T-cell (primary cell): ENCODE measurements at regions not wholly inside any gene's neighbourhood (a gene's known extent, or its start where the extent isn't known, plus 50 kb on each side); places are given as distances from the start of the nearest gene placed in this dataset.

Experiments
- ATAC-seq, 4 experiments: fragments of 200-7000 bp in 3 of 4; fragments of 150-1000 bp in 1 of 4; cut with Tn5 transposase; replicated peaks in 1 of 4; 1 replicate in 3 of 4; 2 replicates in 1 of 4; pipeline ENCODE4 v1.10.0; 2021; ENCODE audit warnings: moderate library complexity in 3 of 4, mild to moderate bottlenecking in 2 of 4, moderate number of reproducible peaks in 1 of 4
- CTCF ChIA-PET, 2 donors: fragments of 300-600 bp; sonication (Branson Sonifier 250); formaldehyde crosslinking; loops; one replicate each; lab custom pipeline; 2022; ENCODE audit warnings: antibody characterized with exemption in 2 of 2; lab: Charles Lee
- POLR2A ChIA-PET, 2 donors: fragments of 300-600 bp; sonication (Branson Sonifier 250); formaldehyde crosslinking; loops; one replicate each; lab custom pipeline; 2022; ENCODE audit warnings: antibody characterized with exemption in 2 of 2; lab: Charles Lee
- DNase-seq, 35 experiments: peaks; one replicate each; pipeline versions ENCODE4 v3.0.0 to v3.0.0-alpha.2; 2013 to 2023
- H3K27ac ChIP-seq: one replicate; pipeline ENCODE4 v1.5.1; 2013; ENCODE audit warnings: low read length
- H3K27me3 ChIP-seq, 2 experiments: replicated peaks in 1 of 2; 1 replicate in 1 of 2; 2 replicates in 1 of 2; pipeline versions ENCODE4 v1.6.1 to v1.7.0; 2013; ENCODE audit warnings: low read length in 1 of 2, mixed read lengths in 1 of 2; ENCODE audit not compliant: control insufficient read depth in 2 of 2, insufficient read depth in 2 of 2; ENCODE audit errors: extremely low read depth in 1 of 2
- H3K36me3 ChIP-seq, 2 donors: 1 replicate in 1 of 2; 2 replicates in 1 of 2; pipeline versions ENCODE4 v1.6.1 to v1.7.0; 2013; ENCODE audit warnings: low read length in 1 of 2; ENCODE audit not compliant: control insufficient read depth in 2 of 2, insufficient read depth in 1 of 2; ENCODE audit errors: extremely low read depth in 1 of 2
- H3K4me1 ChIP-seq, 2 experiments: 1 replicate in 1 of 2; 2 replicates in 1 of 2; pipeline versions ENCODE4 v1.6.1 to v1.7.0; 2013; ENCODE audit warnings: low read length in 2 of 2, mixed read lengths in 1 of 2; ENCODE audit not compliant: insufficient read depth in 2 of 2, control insufficient read depth in 1 of 2; ENCODE audit errors: extremely low read depth in 1 of 2
- H3K4me3 ChIP-seq, 2 donors: 1 replicate in 1 of 2; 2 replicates in 1 of 2; pipeline versions ENCODE4 v1.5.1 to v1.7.0; 2013; ENCODE audit warnings: mild to moderate bottlenecking in 2 of 2, low read length in 1 of 2, moderate library complexity in 1 of 2; ENCODE audit not compliant: control insufficient read depth in 1 of 2; ENCODE audit errors: extremely low read depth in 1 of 2
- H3K9me3 ChIP-seq: 2 replicates; pipeline ENCODE4 v1.7.0; 2013
- H3K27ac Mint-ChIP-seq, 2 donors: one replicate each; pipeline ENCODE4 v1.8.0; 2020 to 2021; ENCODE audit warnings: mild to moderate bottlenecking in 2 of 2, mixed read lengths in 2 of 2
- H3K27me3 Mint-ChIP-seq, 2 donors: one replicate each; pipeline ENCODE4 v1.8.0; 2021 to 2022; ENCODE audit warnings: mixed read lengths in 2 of 2
- H3K36me3 Mint-ChIP-seq: one replicate; pipeline ENCODE4 v1.8.0; 2021; ENCODE audit warnings: mixed read lengths
- H3K4me1 Mint-ChIP-seq, 3 donors: one replicate each; pipeline ENCODE4 v1.8.0; 2020 to 2022; ENCODE audit warnings: mixed read lengths in 3 of 3, mild to moderate bottlenecking in 1 of 3
- H3K4me3 Mint-ChIP-seq, 3 donors: one replicate each; pipeline ENCODE4 v1.8.0; 2020 to 2022; ENCODE audit warnings: mild to moderate bottlenecking in 3 of 3, mixed read lengths in 3 of 3, moderate library complexity in 3 of 3
- H3K9me3 Mint-ChIP-seq, 3 donors: one replicate each; pipeline ENCODE4 v1.8.0; 2020 to 2022; ENCODE audit warnings: mixed read lengths in 3 of 3
- WGBS: methylation state at CpG from one replicate; pipeline ENCODE4 v1.1.5; 2013; ENCODE audit warnings: missing lambda C conversion rate; ENCODE audit not compliant: insufficient coverage; 5-methylcytosine and 5-hydroxymethylcytosine counted together

DNA sequence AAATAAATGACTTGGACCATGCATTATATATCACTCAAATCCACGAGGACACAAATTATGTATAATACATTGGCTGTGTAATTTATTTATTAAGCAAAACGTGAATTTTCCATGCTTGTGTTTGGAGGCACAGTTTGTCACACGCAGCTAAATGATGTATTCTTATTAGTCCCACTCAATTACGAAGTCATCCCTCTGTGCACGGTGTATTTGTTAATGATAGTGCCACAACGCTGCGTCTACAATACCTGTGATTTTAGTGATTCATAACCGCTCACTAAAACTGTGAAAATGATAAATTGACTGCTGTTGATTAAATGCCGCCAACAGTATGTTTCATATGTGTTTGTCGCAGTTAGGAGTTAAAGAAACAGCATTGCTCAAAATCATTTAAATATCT, 358.3 kb downstream of the ZNF516 start:
- H3K4me3 Mint-ChIP-seq = no peak overlapping the region
- POLR2A ChIA-PET = no interaction called here
- H3K27ac Mint-ChIP-seq = no peak overlapping the region
- Histone ChIP-seq H3K27me3 (peaks cover 0 to 2% of the 10 kb centered on the region in 2 experiments), H3K4me3 (no peak overlapping the region), H3K4me1 (no peaks in the 10 kb centered on the region), H3K36me3 (no peaks in the 10 kb centered on the region), H3K9me3 (no peaks in the 10 kb centered on the region), H3K27ac (no peak overlapping the region)
- no peak for DNase-seq
- CTCF ChIA-PET = no interaction called here
- ATAC-seq = no peak
- H3K9me3 Mint-ChIP-seq = peaks cover 3 to 7% (median 5%) of the 10 kb centered on the region in 3 donors
- H3K4me1 Mint-ChIP-seq = peaks cover 0 to 8% (median 4%) of the 10 kb centered on the region in 3 donors
- H3K36me3 Mint-ChIP-seq = no peaks in the 10 kb centered on the region
- no CpG with 5 or more reads among the region's 10 CpGs for WGBS
- H3K27me3 Mint-ChIP-seq = peaks cover 0 to 21% of the 10 kb centered on the region in 2 donors

GRCh38 chr18:76134628-76135027, 360.4 kb downstream of the ZNF516 start:
- ATAC-seq (no peak), DNase-seq (no peak)
- ChIA-PET CTCF (no interaction called here), POLR2A (no interaction called here)
- H3K36me3 Mint-ChIP-seq = no peaks in the 10 kb centered on the region
- H3K27me3 Mint-ChIP-seq = peaks cover 0 to 12% of the 10 kb centered on the region in 2 donors
- no CpG with 5 or more reads among the region's 1 CpG for WGBS
- no peaks in the 10 kb centered on the region for H3K4me1 ChIP-seq
- H3K36me3 ChIP-seq = no peaks in the 10 kb centered on the region
- no peaks in the 10 kb centered on the region for H3K9me3 ChIP-seq
- peaks cover 0 to 2% of the 10 kb centered on the region in 2 experiments for H3K27me3 ChIP-seq
- no peak overlapping the region for H3K4me3 Mint-ChIP-seq
- H3K4me3 ChIP-seq = no peak overlapping the region
- peaks cover 0 to 8% (median 4%) of the 10 kb centered on the region in 3 donors for H3K4me1 Mint-ChIP-seq
- H3K9me3 Mint-ChIP-seq = peaks cover 0 to 5% (median 5%) of the 10 kb centered on the region in 3 donors
- H3K27ac ChIP-seq = no peak overlapping the region
- H3K27ac Mint-ChIP-seq = no peak overlapping the region

DNA sequence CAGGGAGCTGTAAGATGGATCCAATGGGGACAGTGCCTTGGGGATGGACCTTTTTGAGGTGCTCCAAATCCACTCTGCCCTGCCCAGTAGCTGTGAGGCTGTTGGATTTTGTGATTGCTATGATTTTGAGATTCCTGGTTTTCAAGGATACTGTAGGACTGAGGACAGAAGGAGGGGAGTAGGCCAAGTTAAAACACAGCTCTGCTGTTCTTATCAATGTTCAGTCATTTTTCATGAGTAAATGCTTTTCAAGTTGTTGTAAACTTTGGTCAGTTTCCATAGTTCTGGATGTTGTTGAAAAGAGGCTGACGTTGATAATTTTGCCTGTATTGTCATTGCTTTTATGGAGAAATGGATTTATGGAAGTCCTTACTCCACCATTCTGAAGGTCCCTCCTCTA, 361.2 kb downstream of the ZNF516 start:
- H3K4me1 Mint-ChIP-seq = peaks cover 0 to 8% (median 4%) of the 10 kb centered on the region in 3 donors
- H3K9me3 Mint-ChIP-seq = peaks cover 0 to 5% (median 5%) of the 10 kb centered on the region in 3 donors
- DNase-seq (no peak), ATAC-seq (no peak)
- Histone ChIP-seq H3K27me3 (peaks cover 0 to 2% of the 10 kb centered on the region in 2 experiments), H3K9me3 (no peaks in the 10 kb centered on the region), H3K27ac (no peak overlapping the region), H3K4me3 (no peak overlapping the region), H3K36me3 (no peaks in the 10 kb centered on the region), H3K4me1 (no peaks in the 10 kb centered on the region)
- ChIA-PET CTCF (no interaction called here), POLR2A (interaction anchor here in 1 of 2 donors (0.6 kb wide), 1 partner anchor 12 kb away, joined by 3 read pairs; no protein-coding TSS in a partner anchor)
- no peaks in the 10 kb centered on the region for H3K36me3 Mint-ChIP-seq
- H3K27me3 Mint-ChIP-seq = peaks cover 0 to 13% of the 10 kb centered on the region in 2 donors
- WGBS = no CpG with 5 or more reads among the region's 1 CpG
- H3K27ac Mint-ChIP-seq = no peak overlapping the region
- H3K4me3 Mint-ChIP-seq = no peak overlapping the region

DNA sequence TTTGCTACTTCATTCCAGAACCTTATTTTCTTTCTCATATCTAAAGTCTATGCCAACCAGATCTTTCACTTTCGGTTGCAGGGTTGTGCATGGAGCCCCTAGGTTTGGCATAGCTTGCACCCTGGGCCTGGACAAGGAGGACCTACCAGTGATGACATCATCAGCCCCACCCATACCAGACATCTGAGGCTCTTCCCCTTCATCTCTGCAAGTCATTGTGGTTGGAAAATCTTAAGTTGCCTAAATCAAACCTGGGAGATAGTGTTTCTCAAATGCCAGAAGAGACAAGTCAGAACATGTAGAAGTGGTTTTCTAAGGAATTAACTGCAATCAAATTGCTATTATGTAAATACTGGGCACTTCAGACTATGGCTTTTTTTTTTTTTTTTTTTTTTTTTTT, 363.3 kb downstream of the ZNF516 start:
- H3K9me3 ChIP-seq = no peaks in the 10 kb centered on the region
- DNase-seq (no peak), ATAC-seq (no peak)
- peaks cover 0 to 8% (median 4%) of the 10 kb centered on the region in 3 donors for H3K4me1 Mint-ChIP-seq
- H3K27me3 Mint-ChIP-seq = peaks cover 0 to 8% of the 10 kb centered on the region in 2 donors
- no peak overlapping the region for H3K27ac ChIP-seq
- no peaks in the 10 kb centered on the region for H3K36me3 Mint-ChIP-seq
- ChIA-PET POLR2A (no interaction called here), CTCF (interaction anchor here in 1 of 2 donors (0.7 kb wide), 1 partner anchor 11 kb away, joined by 5 read pairs; no protein-coding TSS in a partner anchor)
- peaks cover 0 to 2% of the 10 kb centered on the region in 2 experiments for H3K27me3 ChIP-seq
- 86% methylated on average over 1 of the region's 1 CpG for WGBS
- H3K36me3 ChIP-seq = no peaks in the 10 kb centered on the region
- H3K4me1 ChIP-seq = no peaks in the 10 kb centered on the region
- peaks cover 0 to 5% (median 5%) of the 10 kb centered on the region in 3 donors for H3K9me3 Mint-ChIP-seq
- H3K4me3 Mint-ChIP-seq = no peak overlapping the region
- no peak overlapping the region for H3K27ac Mint-ChIP-seq
- no peak overlapping the region for H3K4me3 ChIP-seq

- ATAC-seq (no peak), DNase-seq (no peak)
- Mint-ChIP-seq H3K4me1 (peaks cover 0 to 8% (median 4%) of the 10 kb centered on the region in 3 donors), H3K27me3 (peaks cover 0 to 8% of the 10 kb centered on the region in 2 donors), H3K27ac (no peak overlapping the region), H3K9me3 (peaks cover 0 to 5% (median 5%) of the 10 kb centered on the region in 3 donors), H3K36me3 (no peaks in the 10 kb centered on the region), H3K4me3 (no peak overlapping the region)
- POLR2A ChIA-PET = no interaction called here
- no peak overlapping the region for H3K4me3 ChIP-seq
- H3K4me1 ChIP-seq = no peaks in the 10 kb centered on the region
- no peaks in the 10 kb centered on the region for H3K36me3 ChIP-seq
- 89% methylated on average over 13 of the region's 13 CpGs for WGBS
- H3K9me3 ChIP-seq = no peaks in the 10 kb centered on the region
- H3K27ac ChIP-seq = no peak overlapping the region
- CTCF ChIA-PET = no interaction called here
- H3K27me3 ChIP-seq = peaks cover 0 to 2% of the 10 kb centered on the region in 2 experiments
These were observed 364.2 kb downstream of the ZNF516 start for GRCh38 chr18:76130845-76131244.

DNA sequence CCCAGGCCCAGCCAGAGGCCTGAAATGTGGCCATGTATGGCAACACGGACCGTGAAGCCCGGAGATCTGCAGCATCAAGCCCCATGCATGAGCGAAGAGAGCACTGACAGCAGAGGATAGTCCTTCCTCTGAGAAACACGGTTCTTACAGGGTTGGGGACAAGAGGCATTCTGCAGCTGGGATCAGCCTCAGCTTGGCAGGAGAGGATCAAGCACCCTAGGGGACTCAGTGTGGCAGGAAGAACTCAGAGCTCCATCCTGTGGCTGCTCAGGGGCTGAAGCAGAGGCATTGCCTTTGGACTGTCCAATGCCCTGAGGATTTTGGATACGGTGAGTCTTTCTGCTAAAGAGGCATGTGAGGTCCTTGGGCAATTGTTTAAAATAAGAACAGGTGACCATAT, 368.7 kb downstream of the ZNF516 start:
- H3K4me1 Mint-ChIP-seq = no peaks in the 10 kb centered on the region
- H3K36me3 ChIP-seq = no peaks in the 10 kb centered on the region
- POLR2A ChIA-PET = no interaction called here
- H3K27ac Mint-ChIP-seq = no peak overlapping the region
- H3K27me3 ChIP-seq = no peaks in the 10 kb centered on the region
- H3K27me3 Mint-ChIP-seq = peaks cover 0 to 11% of the 10 kb centered on the region in 2 donors
- no peaks in the 10 kb centered on the region for H3K4me1 ChIP-seq
- H3K27ac ChIP-seq = no peak overlapping the region
- no peak for DNase-seq
- no peak overlapping the region for H3K4me3 Mint-ChIP-seq
- 79% methylated on average over 5 of the region's 6 CpGs for WGBS
- H3K9me3 Mint-ChIP-seq = no peaks in the 10 kb centered on the region
- ATAC-seq = no peak
- H3K9me3 ChIP-seq = no peaks in the 10 kb centered on the region
- no peaks in the 10 kb centered on the region for H3K36me3 Mint-ChIP-seq
- H3K4me3 ChIP-seq = no peak overlapping the region
- CTCF ChIA-PET = no interaction called here

DNA sequence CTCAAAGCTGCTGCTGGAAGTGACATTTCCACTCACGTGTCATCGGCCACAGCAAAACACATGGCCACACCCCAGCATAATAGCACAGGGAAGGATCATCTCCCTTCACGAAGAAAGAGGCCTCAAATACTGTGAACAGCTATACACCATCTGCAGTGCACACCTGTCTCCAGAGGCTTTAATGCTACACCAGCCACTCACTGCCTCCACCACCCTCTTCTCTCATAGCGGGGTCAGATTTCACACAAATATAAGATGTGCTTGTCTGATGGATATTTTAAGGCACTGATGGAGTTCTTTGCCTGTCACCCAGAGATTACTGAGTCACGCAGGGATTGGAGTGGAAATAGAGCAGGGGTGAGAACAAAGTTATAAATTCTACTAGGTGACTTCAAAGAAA, 374.0 kb downstream of the ZNF516 start:
- ChIA-PET CTCF (no interaction called here), POLR2A (no interaction called here)
- DNase-seq = no peak
- no peaks in the 10 kb centered on the region for H3K36me3 Mint-ChIP-seq
- no peak for ATAC-seq
- Histone ChIP-seq H3K4me3 (no peak overlapping the region), H3K27me3 (no peaks in the 10 kb centered on the region), H3K36me3 (no peaks in the 10 kb centered on the region), H3K4me1 (no peaks in the 10 kb centered on the region), H3K9me3 (no peaks in the 10 kb centered on the region), H3K27ac (no peak overlapping the region)
- peaks cover 0 to 15% of the 10 kb centered on the region in 2 donors for H3K27me3 Mint-ChIP-seq
- H3K4me3 Mint-ChIP-seq = no peak overlapping the region
- no peak overlapping the region for H3K27ac Mint-ChIP-seq
- no peaks in the 10 kb centered on the region for H3K4me1 Mint-ChIP-seq
- 78% methylated on average over 4 of the region's 5 CpGs for WGBS
- H3K9me3 Mint-ChIP-seq = no peaks in the 10 kb centered on the region
